ENCODE measurements at regions not wholly inside any gene's neighbourhood (a gene's known extent, or its start where the extent isn't known, plus 50 kb on each side); places are given as distances from the start of the nearest gene placed in this dataset.

DNA sequence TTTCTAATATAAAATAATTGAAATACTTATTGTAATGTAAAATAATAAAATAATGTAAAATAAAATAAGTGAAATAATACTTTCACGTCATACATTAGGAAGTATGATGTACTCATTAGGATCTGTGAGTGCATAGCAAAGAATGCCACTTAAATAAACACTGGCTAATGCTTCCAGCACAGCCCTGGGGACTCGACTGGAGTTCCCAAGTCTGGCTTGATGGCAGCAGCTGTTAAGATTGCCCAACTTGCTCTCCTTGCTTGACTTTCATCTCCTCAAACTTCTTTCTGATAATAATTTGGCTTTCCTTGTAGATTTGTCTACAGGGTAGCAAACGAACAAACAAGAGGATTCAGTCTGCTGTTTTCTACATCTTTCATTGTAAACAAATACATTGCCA is 191.9 kb downstream of the COG6 start:
- Histone ChIP-seq H3K4me3 (no peak overlapping the region), H3K36me3 (ENCODE audit: insufficient read depth) (no peaks in the 10 kb centered on the region), H4K20me1 (replicated peaks; ENCODE audit: insufficient read depth) (no peaks in the 10 kb centered on the region), H3F3A (replicated peaks; ENCODE audit: low read depth) (no peaks in the 10 kb centered on the region), H3K9me2 (ENCODE audit: insufficient read depth) (no peaks in the 10 kb centered on the region), H3K4me2 (no peak overlapping the region), H3K27ac (ENCODE audit: low read depth) (no peak overlapping the region), H3K79me2 (replicated peaks; ENCODE audit: insufficient read depth) (no peaks in the 10 kb centered on the region), H3K27me3 (ENCODE audit: insufficient read depth) (no peaks in the 10 kb centered on the region), H2AFZ (no peak overlapping the region), H3K4me1 (ENCODE audit: insufficient read depth) (no peaks in the 10 kb centered on the region)
- Mint-ChIP-seq H3K4me1 (no peaks in the 10 kb centered on the region), H3K27ac (no peak overlapping the region), H3K27me3 (ENCODE audit: insufficient read depth, low read depth, poor library complexity) (no peaks in the 10 kb centered on the region), H3K9me3 (peaks cover 3% of the 10 kb centered on the region; the same call in 2 of the 3 replicates), H3K36me3 (ENCODE audit: low read depth) (no peaks in the 10 kb centered on the region), H3K4me3 (no peak overlapping the region)
- no peak for TF ChIP-seq NANOG (IDR thresholded peaks at IDR 0.05; ENCODE audit: borderline replicate concordance)
- no peak for TF ChIP-seq POLR2AphosphoS5 (IDR thresholded peaks at IDR 0.05; ENCODE audit: low read depth)
- TF ChIP-seq, protein P1, sequence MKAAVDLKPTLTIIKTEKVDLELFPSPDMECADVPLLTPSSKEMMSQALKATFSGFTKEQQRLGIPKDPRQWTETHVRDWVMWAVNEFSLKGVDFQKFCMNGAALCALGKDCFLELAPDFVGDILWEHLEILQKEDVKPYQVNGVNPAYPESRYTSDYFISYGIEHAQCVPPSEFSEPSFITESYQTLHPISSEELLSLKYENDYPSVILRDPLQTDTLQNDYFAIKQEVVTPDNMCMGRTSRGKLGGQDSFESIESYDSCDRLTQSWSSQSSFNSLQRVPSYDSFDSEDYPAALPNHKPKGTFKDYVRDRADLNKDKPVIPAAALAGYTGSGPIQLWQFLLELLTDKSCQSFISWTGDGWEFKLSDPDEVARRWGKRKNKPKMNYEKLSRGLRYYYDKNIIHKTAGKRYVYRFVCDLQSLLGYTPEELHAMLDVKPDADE (IDR thresholded peaks at IDR 0.05): no peak
- TF ChIP-seq STAT1 (IDR thresholded peaks at IDR 0.05; ENCODE audit: unreplicated experiment): no peak
- no peak for TF ChIP-seq EZH2phosphoT487 (IDR thresholded peaks at IDR 0.05; ENCODE audit: unreplicated experiment)
- TF ChIP-seq, protein P2, sequence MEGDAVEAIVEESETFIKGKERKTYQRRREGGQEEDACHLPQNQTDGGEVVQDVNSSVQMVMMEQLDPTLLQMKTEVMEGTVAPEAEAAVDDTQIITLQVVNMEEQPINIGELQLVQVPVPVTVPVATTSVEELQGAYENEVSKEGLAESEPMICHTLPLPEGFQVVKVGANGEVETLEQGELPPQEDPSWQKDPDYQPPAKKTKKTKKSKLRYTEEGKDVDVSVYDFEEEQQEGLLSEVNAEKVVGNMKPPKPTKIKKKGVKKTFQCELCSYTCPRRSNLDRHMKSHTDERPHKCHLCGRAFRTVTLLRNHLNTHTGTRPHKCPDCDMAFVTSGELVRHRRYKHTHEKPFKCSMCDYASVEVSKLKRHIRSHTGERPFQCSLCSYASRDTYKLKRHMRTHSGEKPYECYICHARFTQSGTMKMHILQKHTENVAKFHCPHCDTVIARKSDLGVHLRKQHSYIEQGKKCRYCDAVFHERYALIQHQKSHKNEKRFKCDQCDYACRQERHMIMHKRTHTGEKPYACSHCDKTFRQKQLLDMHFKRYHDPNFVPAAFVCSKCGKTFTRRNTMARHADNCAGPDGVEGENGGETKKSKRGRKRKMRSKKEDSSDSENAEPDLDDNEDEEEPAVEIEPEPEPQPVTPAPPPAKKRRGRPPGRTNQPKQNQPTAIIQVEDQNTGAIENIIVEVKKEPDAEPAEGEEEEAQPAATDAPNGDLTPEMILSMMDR (conservative IDR thresholded peaks at IDR 0.05; ENCODE audit: low read depth in 2 of 2): no peak
- TF ChIP-seq, protein P3, sequence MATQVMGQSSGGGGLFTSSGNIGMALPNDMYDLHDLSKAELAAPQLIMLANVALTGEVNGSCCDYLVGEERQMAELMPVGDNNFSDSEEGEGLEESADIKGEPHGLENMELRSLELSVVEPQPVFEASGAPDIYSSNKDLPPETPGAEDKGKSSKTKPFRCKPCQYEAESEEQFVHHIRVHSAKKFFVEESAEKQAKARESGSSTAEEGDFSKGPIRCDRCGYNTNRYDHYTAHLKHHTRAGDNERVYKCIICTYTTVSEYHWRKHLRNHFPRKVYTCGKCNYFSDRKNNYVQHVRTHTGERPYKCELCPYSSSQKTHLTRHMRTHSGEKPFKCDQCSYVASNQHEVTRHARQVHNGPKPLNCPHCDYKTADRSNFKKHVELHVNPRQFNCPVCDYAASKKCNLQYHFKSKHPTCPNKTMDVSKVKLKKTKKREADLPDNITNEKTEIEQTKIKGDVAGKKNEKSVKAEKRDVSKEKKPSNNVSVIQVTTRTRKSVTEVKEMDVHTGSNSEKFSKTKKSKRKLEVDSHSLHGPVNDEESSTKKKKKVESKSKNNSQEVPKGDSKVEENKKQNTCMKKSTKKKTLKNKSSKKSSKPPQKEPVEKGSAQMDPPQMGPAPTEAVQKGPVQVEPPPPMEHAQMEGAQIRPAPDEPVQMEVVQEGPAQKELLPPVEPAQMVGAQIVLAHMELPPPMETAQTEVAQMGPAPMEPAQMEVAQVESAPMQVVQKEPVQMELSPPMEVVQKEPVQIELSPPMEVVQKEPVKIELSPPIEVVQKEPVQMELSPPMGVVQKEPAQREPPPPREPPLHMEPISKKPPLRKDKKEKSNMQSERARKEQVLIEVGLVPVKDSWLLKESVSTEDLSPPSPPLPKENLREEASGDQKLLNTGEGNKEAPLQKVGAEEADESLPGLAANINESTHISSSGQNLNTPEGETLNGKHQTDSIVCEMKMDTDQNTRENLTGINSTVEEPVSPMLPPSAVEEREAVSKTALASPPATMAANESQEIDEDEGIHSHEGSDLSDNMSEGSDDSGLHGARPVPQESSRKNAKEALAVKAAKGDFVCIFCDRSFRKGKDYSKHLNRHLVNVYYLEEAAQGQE (IDR thresholded peaks at IDR 0.05; ENCODE audit: unreplicated experiment): no peak
- TF ChIP-seq JUNB (IDR thresholded peaks at IDR 0.05; ENCODE audit: unreplicated experiment): no peak
- TF ChIP-seq ZNF114 (CRISPR knock-in tag; IDR thresholded peaks at IDR 0.05): no peak
- no peak for TF ChIP-seq EZH2 (IDR thresholded peaks at IDR 0.05; ENCODE audit: low read depth, unreplicated experiment)
- no peak for TF ChIP-seq CREB1 (CRISPR knock-in tag; IDR thresholded peaks at IDR 0.05; ENCODE audit: low read depth)
- TF ChIP-seq, protein P4, sequence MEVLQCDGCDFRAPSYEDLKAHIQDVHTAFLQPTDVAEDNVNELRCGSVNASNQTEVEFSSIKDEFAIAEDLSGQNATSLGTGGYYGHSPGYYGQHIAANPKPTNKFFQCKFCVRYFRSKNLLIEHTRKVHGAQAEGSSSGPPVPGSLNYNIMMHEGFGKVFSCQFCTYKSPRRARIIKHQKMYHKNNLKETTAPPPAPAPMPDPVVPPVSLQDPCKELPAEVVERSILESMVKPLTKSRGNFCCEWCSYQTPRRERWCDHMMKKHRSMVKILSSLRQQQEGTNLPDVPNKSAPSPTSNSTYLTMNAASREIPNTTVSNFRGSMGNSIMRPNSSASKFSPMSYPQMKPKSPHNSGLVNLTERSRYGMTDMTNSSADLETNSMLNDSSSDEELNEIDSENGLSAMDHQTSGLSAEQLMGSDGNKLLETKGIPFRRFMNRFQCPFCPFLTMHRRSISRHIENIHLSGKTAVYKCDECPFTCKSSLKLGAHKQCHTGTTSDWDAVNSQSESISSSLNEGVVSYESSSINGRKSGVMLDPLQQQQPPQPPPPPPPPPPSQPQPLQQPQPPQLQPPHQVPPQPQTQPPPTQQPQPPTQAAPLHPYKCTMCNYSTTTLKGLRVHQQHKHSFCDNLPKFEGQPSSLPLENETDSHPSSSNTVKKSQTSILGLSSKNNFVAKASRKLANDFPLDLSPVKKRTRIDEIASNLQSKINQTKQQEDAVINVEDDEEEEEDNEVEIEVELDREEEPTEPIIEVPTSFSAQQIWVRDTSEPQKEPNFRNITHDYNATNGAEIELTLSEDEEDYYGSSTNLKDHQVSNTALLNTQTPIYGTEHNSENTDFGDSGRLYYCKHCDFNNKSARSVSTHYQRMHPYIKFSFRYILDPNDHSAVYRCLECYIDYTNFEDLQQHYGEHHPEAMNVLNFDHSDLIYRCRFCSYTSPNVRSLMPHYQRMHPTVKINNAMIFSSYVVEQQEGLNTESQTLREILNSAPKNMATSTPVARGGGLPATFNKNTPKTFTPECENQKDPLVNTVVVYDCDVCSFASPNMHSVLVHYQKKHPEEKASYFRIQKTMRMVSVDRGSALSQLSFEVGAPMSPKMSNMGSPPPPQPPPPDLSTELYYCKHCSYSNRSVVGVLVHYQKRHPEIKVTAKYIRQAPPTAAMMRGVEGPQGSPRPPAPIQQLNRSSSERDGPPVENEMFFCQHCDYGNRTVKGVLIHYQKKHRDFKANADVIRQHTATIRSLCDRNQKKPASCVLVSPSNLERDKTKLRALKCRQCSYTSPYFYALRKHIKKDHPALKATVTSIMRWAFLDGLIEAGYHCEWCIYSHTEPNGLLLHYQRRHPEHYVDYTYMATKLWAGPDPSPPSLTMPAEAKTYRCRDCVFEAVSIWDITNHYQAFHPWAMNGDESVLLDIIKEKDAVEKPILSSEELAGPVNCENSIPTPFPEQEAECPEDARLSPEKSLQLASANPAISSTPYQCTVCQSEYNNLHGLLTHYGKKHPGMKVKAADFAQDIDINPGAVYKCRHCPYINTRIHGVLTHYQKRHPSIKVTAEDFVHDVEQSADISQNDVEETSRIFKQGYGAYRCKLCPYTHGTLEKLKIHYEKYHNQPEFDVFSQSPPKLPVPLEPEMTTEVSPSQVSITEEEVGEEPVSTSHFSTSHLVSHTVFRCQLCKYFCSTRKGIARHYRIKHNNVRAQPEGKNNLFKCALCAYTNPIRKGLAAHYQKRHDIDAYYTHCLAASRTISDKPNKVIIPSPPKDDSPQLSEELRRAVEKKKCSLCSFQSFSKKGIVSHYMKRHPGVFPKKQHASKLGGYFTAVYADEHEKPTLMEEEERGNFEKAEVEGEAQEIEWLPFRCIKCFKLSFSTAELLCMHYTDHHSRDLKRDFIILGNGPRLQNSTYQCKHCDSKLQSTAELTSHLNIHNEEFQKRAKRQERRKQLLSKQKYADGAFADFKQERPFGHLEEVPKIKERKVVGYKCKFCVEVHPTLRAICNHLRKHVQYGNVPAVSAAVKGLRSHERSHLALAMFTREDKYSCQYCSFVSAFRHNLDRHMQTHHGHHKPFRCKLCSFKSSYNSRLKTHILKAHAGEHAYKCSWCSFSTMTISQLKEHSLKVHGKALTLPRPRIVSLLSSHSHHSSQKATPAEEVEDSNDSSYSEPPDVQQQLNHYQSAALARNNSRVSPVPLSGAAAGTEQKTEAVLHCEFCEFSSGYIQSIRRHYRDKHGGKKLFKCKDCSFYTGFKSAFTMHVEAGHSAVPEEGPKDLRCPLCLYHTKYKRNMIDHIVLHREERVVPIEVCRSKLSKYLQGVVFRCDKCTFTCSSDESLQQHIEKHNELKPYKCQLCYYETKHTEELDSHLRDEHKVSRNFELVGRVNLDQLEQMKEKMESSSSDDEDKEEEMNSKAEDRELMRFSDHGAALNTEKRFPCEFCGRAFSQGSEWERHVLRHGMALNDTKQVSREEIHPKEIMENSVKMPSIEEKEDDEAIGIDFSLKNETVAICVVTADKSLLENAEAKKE (CRISPR knock-in tag; IDR thresholded peaks at IDR 0.05): no peak
- ATAC-seq (no peak), DNase-seq (ENCODE audit: low spot score) (no peak)

All from GM23338 (cell line).